DOHH2 (cell line): ENCODE measurements at regions not wholly inside any gene's neighbourhood (a gene's known extent, or its start where the extent isn't known, plus 50 kb on each side); places are given as distances from the start of the nearest gene placed in this dataset.

Experiments
- H3F3A ChIP-seq: fragments of 200-600 bp; sonication (generic), shearing (Covaris generic); 2 replicates; pipeline ENCODE4 v1.6.0; 2016; ENCODE audit warnings: antibody characterized with exemption, mild to moderate bottlenecking; ENCODE audit not compliant: control insufficient read depth, insufficient read depth
- H3K27ac ChIP-seq: fragments of 200-600 bp; sonication (generic); 2 replicates; pipeline ENCODE4 v1.5.1; 2014; ENCODE audit warnings: low read depth, mild to moderate bottlenecking, low read length, moderate library complexity
- H3K27me3 ChIP-seq: fragments of 200-600 bp; sonication (generic); 2 replicates; pipeline ENCODE4 v1.6.1; 2014; ENCODE audit warnings: mild to moderate bottlenecking, low read length, mixed read lengths; ENCODE audit not compliant: control insufficient read depth
- H3K36me3 ChIP-seq: fragments of 200-600 bp; sonication (generic); 2 replicates; pipeline ENCODE4 v1.6.1; 2014; ENCODE audit warnings: mild to moderate bottlenecking, low read length, moderate library complexity, mixed read lengths; ENCODE audit not compliant: control insufficient read depth
- H3K4me1 ChIP-seq: fragments of 200-600 bp; sonication (generic); 2 replicates; pipeline ENCODE4 v1.6.1; 2014; ENCODE audit warnings: mild to moderate bottlenecking, low read length, mixed read lengths; ENCODE audit not compliant: control insufficient read depth
- H3K4me2 ChIP-seq: fragments of 200-600 bp; sonication (generic); 2 replicates; pipeline ENCODE4 v1.6.0; 2014; ENCODE audit warnings: mild to moderate bottlenecking, low read length, moderate library complexity
- H3K4me3 ChIP-seq: fragments of 200-600 bp; sonication (generic); 2 replicates; pipeline ENCODE4 v1.5.1; 2014; ENCODE audit warnings: mild to moderate bottlenecking, low read length, mixed read lengths
- H3K79me2 ChIP-seq: fragments of 200-600 bp; sonication (generic); 2 replicates; pipeline ENCODE4 v1.6.1; 2014; ENCODE audit warnings: mild to moderate bottlenecking, low read length, mixed read lengths; ENCODE audit not compliant: control insufficient read depth
- H3K9me2 ChIP-seq: fragments of 200-600 bp; sonication (generic); replicated peaks from 2 replicates; pipeline ENCODE4 v1.6.1; 2014; ENCODE audit warnings: mild to moderate bottlenecking, low read length, mixed read lengths; ENCODE audit not compliant: control insufficient read depth
- H3K9me3 ChIP-seq: fragments of 200-600 bp; sonication (generic); 2 replicates; pipeline ENCODE4 v1.6.1; 2014; ENCODE audit warnings: antibody characterized with exemption, low read length, mixed read lengths; ENCODE audit not compliant: control insufficient read depth, insufficient read depth
- H4K20me1 ChIP-seq: fragments of 200-600 bp; sonication (generic); 2 replicates; pipeline ENCODE4 v1.6.0; 2014; ENCODE audit warnings: low read depth, mild to moderate bottlenecking, antibody characterized with exemption, low read length, moderate library complexity; ENCODE audit not compliant: control insufficient read depth, insufficient read depth
- EZH2phosphoT487 ChIP-seq: fragments of 200-600 bp; sonication (generic); IDR thresholded peaks from 2 replicates; pipeline ENCODE4 v1.6.1; 2017; ENCODE audit warnings: borderline replicate concordance, mild to moderate bottlenecking, antibody characterized with exemption, low read length, moderate library complexity, mixed read lengths
- TF ChIP-seq, protein P1 (sequence below): fragments of 200-600 bp; sonication (generic); IDR thresholded peaks from one replicate; pipeline ENCODE4 v1.5.1; 2014; ENCODE audit warnings: antibody characterized with exemption, mild to moderate bottlenecking, low read depth, low read length; ENCODE audit not compliant: poor library complexity, severe bottlenecking

DNA sequence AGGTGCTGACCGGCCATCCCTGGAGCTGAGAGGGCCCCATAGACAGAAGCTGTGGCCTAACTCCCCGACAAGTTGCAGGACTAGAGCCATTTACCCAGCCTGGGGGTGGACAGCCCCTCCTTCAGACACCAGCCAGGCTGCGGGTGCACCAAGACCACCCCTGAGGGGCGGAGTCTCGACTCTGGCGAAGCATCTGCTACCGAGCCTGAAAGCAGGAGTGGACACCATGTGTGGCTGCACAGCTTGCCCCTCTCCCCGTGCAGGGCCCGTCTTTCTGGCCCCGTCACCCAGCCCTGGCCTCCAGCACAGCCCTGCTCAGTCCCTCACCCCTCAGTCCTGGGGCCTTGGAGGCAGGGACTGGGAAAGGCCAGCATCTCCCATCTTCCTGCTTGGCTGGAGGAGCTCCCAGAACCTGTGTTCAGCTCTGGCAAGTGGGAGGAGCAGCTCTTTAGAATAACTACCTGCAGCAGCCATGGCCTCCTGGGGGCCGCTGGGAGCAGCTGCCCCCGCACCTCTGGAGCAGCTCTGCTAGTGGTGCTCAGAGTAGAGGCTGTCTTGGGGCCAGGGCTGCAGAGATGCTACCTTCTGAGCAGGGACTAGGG lies 275.8 kb downstream of the NDUFA10 start:
- no peak for TF ChIP-seq EZH2phosphoT487
- TF ChIP-seq, protein P1, sequence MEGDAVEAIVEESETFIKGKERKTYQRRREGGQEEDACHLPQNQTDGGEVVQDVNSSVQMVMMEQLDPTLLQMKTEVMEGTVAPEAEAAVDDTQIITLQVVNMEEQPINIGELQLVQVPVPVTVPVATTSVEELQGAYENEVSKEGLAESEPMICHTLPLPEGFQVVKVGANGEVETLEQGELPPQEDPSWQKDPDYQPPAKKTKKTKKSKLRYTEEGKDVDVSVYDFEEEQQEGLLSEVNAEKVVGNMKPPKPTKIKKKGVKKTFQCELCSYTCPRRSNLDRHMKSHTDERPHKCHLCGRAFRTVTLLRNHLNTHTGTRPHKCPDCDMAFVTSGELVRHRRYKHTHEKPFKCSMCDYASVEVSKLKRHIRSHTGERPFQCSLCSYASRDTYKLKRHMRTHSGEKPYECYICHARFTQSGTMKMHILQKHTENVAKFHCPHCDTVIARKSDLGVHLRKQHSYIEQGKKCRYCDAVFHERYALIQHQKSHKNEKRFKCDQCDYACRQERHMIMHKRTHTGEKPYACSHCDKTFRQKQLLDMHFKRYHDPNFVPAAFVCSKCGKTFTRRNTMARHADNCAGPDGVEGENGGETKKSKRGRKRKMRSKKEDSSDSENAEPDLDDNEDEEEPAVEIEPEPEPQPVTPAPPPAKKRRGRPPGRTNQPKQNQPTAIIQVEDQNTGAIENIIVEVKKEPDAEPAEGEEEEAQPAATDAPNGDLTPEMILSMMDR = no peak
- H3K27ac ChIP-seq = no peak overlapping the region
- no peaks in the 10 kb centered on the region for H3K36me3 ChIP-seq
- no peak overlapping the region for H3K4me3 ChIP-seq
- H3K9me2 ChIP-seq = no peaks in the 10 kb centered on the region
- no peaks in the 10 kb centered on the region for H3K4me1 ChIP-seq
- H3K79me2 ChIP-seq = no peaks in the 10 kb centered on the region
- no peak overlapping the region for H3K4me2 ChIP-seq
- H3F3A ChIP-seq = no peaks in the 10 kb centered on the region
- no peaks in the 10 kb centered on the region for H3K9me3 ChIP-seq
- H3K27me3 ChIP-seq = no peaks in the 10 kb centered on the region
- no peaks in the 10 kb centered on the region for H4K20me1 ChIP-seq

DNA sequence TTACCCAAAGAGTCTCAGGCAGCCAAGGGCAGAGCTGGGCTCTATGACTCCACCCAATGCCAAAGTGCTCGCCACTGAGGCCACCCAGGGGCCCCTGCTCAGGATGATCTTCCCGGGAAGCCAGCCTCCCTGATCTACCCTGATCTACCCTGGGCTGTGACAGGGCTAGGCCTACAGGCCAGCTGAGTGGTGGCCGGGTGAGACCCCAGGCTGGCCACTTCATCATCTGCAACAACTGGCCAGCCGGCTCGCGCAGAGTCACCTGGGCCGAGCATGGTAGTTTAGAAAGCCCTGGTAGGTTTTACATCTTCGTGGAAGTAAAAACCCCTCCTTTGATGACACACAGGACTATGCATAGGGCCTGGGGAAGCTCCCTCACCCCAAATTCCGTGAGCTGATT lies 276.3 kb downstream of the NDUFA10 start:
- Histone ChIP-seq H3K79me2 (no peaks in the 10 kb centered on the region), H3K9me2 (no peaks in the 10 kb centered on the region), H3K9me3 (no peaks in the 10 kb centered on the region), H3K4me1 (no peaks in the 10 kb centered on the region), H3K4me3 (no peak overlapping the region), H4K20me1 (no peaks in the 10 kb centered on the region), H3F3A (no peaks in the 10 kb centered on the region), H3K27me3 (no peaks in the 10 kb centered on the region), H3K36me3 (no peaks in the 10 kb centered on the region), H3K27ac (no peak overlapping the region), H3K4me2 (no peak overlapping the region)
- TF ChIP-seq, protein P1 = no peak
- no peak for TF ChIP-seq EZH2phosphoT487

DNA sequence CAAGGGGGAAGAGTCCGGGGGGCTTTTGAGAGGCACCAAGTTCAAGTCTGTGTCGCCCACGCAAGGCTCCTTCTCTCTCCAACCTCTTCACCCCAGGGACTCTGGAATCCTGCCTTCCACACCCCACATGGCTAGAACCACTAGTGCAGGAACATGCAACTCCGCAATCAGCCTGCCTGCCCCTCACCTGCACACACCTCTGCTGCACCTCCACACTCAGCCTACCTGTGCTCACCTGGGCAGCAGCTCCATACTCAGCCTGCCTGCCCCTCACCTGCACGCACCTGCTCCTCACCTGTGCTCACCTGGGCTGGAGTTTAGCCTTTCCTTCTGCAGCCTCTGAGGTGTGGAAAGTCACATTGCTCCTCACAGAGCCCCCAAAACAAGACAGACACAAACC lies 277.4 kb downstream of the NDUFA10 start:
- no peak for TF ChIP-seq EZH2phosphoT487
- TF ChIP-seq, protein P1 = no peak
- Histone ChIP-seq H3K4me1 (no peaks in the 10 kb centered on the region), H3K9me2 (no peaks in the 10 kb centered on the region), H4K20me1 (no peaks in the 10 kb centered on the region), H3K27me3 (no peaks in the 10 kb centered on the region), H3K4me2 (no peak overlapping the region), H3K9me3 (no peaks in the 10 kb centered on the region), H3K79me2 (no peaks in the 10 kb centered on the region), H3K36me3 (no peaks in the 10 kb centered on the region), H3K4me3 (no peak overlapping the region), H3K27ac (no peak overlapping the region), H3F3A (no peaks in the 10 kb centered on the region)

DNA sequence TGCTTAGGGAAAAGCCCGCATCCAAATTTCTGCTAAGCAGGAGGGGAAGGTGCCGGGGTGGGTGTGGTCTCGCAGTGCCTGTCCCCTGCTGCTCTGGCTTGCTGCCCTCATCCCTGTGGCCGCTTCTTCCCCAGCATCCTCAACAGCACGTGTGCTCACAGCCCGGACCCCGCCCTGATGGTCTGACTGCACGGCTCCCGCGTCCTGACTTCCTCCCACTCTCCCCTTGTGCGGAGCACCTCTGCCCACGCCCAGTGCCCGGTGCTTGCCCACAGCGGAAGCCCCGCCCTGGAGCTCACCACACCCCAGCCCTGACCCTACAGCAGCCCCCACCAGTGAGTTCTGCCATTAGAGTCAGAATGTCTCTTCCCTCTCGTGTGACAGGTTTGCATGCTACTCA lies 277.9 kb downstream of the NDUFA10 start:
- Histone ChIP-seq H4K20me1 (no peaks in the 10 kb centered on the region), H3K9me2 (no peaks in the 10 kb centered on the region), H3K27ac (no peak overlapping the region), H3K4me2 (no peak overlapping the region), H3K4me3 (no peak overlapping the region), H3K79me2 (no peaks in the 10 kb centered on the region), H3K27me3 (no peaks in the 10 kb centered on the region), H3K9me3 (no peaks in the 10 kb centered on the region), H3F3A (no peaks in the 10 kb centered on the region), H3K36me3 (no peaks in the 10 kb centered on the region), H3K4me1 (no peaks in the 10 kb centered on the region)
- no peak for TF ChIP-seq EZH2phosphoT487
- TF ChIP-seq, protein P1 = no peak
